ENCODE measurements at regions not wholly inside any gene's neighbourhood (a gene's known extent, or its start where the extent isn't known, plus 50 kb on each side); places are given as distances from the start of the nearest gene placed in this dataset.

DNA sequence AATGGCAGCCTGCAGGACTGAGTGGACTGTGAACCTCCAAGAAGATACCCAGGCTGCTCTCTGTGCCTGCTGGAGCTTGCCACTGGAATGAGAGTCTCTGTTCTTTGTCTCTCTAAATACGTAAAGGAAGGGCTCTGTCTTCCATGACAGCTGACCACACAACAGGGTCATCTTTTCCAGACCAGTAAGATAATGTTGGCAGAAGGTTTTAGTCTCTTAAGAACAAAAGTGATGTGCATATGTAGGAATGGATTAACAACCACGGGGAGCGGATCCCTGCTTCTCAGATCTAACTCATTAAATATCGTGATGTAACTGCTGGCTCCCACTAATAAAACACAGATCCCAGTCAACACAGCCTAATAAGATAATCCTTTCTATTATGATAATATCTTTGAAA lies 67.5 kb downstream of the MAP10 start:
- TF ChIP-seq, protein P1, sequence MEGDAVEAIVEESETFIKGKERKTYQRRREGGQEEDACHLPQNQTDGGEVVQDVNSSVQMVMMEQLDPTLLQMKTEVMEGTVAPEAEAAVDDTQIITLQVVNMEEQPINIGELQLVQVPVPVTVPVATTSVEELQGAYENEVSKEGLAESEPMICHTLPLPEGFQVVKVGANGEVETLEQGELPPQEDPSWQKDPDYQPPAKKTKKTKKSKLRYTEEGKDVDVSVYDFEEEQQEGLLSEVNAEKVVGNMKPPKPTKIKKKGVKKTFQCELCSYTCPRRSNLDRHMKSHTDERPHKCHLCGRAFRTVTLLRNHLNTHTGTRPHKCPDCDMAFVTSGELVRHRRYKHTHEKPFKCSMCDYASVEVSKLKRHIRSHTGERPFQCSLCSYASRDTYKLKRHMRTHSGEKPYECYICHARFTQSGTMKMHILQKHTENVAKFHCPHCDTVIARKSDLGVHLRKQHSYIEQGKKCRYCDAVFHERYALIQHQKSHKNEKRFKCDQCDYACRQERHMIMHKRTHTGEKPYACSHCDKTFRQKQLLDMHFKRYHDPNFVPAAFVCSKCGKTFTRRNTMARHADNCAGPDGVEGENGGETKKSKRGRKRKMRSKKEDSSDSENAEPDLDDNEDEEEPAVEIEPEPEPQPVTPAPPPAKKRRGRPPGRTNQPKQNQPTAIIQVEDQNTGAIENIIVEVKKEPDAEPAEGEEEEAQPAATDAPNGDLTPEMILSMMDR (IDR thresholded peaks at IDR 0.05) = no peak
- TF ChIP-seq POLR2AphosphoS5 (IDR thresholded peaks at IDR 0.05) = no peak

All from suprapubic skin (tissue), 3 donors.